ENCODE measurements at regions not wholly inside any gene's neighbourhood (a gene's known extent, or its start where the extent isn't known, plus 50 kb on each side); places are given as distances from the start of the nearest gene placed in this dataset.

GRCh38 chr7:46522354-46522906 is 601.4 kb upstream of the IGFBP3 start:
- no peak for DNase-seq

GRCh38 chr7:46518713-46519112 is 597.6 kb upstream of the IGFBP3 start:
- no peak for DNase-seq

GRCh38 chr7:46515844-46516590 is 594.9 kb upstream of the IGFBP3 start:
- no peak for DNase-seq

GRCh38 chr7:46513447-46513848 is 592.4 kb upstream of the IGFBP3 start:
- DNase-seq: no peak

GRCh38 chr7:46512891-46513413 is 591.9 kb upstream of the IGFBP3 start:
- no peak for DNase-seq

GRCh38 chr7:46511442-46512215 is 590.6 kb upstream of the IGFBP3 start:
- DNase-seq: no peak

- no peak for DNase-seq
These were observed 587.5 kb upstream of the IGFBP3 start for GRCh38 chr7:46508583-46508982.

GRCh38 chr7:46507560-46507959 is 586.5 kb upstream of the IGFBP3 start:
- no peak for DNase-seq

GRCh38 chr7:46494441-46494840 is 573.4 kb upstream of the IGFBP3 start:
- no peak for DNase-seq

- DNase-seq: no peak
These were observed 573.0 kb upstream of the IGFBP3 start for GRCh38 chr7:46494028-46494427.

GRCh38 chr7:46493196-46493595 is 572.1 kb upstream of the IGFBP3 start:
- DNase-seq: no peak

GRCh38 chr7:46492466-46492865 is 571.4 kb upstream of the IGFBP3 start:
- DNase-seq: no peak

GRCh38 chr7:46490406-46490805 is 569.3 kb upstream of the IGFBP3 start:
- no peak for DNase-seq

GRCh38 chr7:46489106-46489505 is 568.0 kb upstream of the IGFBP3 start:
- no peak for DNase-seq

- no peak for DNase-seq
These were observed 567.5 kb upstream of the IGFBP3 start for GRCh38 chr7:46488607-46489006.

- DNase-seq: no peak
These were observed 565.5 kb upstream of the IGFBP3 start for GRCh38 chr7:46486256-46487206.

- DNase-seq: no peak
These were observed 564.5 kb upstream of the IGFBP3 start for GRCh38 chr7:46485481-46486065.

GRCh38 chr7:46484906-46485305 is 563.8 kb upstream of the IGFBP3 start:
- no peak for DNase-seq

GRCh38 chr7:46480619-46481018 is 559.5 kb upstream of the IGFBP3 start:
- no peak for DNase-seq

- DNase-seq: no peak
These were observed 558.6 kb upstream of the IGFBP3 start for GRCh38 chr7:46479680-46480079.

GRCh38 chr7:46478046-46478445 is 557.0 kb upstream of the IGFBP3 start:
- DNase-seq: no peak

GRCh38 chr7:46468753-46469356 is 547.8 kb upstream of the IGFBP3 start:
- DNase-seq: no peak

Measured in NCI-H1417 treated with DMSO at 0.1 percent for 48 hours (cell line).